HG02642 (cell line): ENCODE measurements at regions not wholly inside any gene's neighbourhood (a gene's known extent, or its start where the extent isn't known, plus 50 kb on each side); places are given as distances from the start of the nearest gene placed in this dataset.

Source experiments
- ATAC-seq: cut with Tn5 transposase; IDR thresholded peaks from one replicate; pipeline ENCODE4 v1.9.1; 2021; ENCODE audit warnings: mild to moderate bottlenecking; ENCODE audit not compliant: unreplicated experiment, poor library complexity

DNA sequence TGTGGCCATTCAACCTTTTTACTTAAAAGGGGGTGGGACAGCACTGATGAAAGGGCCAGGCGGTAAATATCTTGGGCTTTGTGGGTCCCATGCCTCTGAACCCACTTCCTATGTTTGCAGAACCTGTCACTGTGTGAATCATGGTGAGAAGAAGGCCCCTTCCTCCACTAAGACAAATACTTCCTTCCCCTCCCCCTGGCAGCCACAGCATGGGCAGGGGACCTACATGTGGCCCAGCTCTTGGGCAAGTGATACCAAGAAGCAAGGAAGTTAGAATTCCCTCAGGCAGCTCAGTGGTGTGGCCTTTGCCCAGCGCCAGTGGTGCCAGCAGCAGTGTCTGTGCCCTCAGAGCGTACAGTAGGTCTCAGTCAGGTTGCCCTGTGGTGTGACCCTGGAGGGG, 168.6 kb downstream of the TRIM33 start:
- no peak for ATAC-seq

DNA sequence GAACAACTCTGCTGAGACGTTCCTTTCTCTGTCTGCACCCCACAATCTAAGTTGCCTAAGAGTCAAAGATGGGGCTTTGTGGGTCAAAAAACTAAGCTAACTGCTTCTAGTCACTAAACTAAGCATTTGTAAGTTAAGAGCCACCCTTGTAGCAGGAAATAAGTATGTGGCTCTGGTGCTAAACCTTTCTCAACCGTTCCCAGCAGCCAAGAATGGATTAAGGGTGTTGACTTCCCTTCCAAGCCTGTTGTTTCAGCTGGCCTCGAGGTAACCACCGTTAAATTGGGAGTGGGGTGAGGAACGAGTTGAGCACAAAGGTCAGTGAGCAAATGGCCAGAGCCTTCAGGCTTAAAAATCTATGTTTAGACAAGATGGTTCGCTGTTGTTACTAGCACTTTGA, 169.1 kb downstream of the TRIM33 start:
- no peak for ATAC-seq

DNA sequence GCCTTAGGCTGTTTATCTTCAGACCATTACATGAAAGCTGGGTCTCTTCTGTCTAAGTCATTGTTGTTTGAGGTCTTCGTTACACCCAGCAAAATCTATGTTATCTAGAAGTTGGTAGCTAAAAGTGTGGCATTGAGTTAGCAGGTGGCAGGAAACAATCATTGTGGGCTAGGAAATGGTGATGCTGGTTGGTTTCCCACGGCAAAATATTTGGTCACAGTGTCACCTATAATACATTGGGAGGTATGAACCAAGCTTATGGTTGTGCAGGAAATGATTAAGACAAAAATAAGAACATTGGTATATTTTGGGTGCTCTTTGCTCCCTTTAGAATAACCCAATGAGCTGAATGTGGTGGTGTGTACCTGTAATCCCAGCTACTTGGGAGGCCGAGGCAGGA, 169.7 kb downstream of the TRIM33 start:
- ATAC-seq = no peak

DNA sequence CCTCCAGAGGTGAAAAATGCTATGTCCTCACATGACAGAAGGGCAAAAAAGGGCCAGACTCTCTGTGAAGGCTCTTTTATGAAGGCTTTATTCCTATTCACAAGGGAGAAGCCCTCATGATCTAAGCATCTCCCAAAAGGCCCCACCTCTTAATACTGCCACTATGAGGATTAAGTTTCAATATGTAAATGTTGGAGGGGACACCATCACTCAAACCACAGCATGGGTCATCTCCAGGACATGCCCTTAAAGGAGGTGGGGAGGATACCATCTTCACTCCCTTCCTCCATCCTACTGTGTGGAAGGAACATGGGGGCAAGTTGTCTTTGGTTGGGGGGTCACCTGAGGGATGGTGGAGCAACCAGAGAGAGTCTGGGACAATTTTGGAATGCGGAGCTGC, 170.1 kb downstream of the TRIM33 start:
- ATAC-seq = no peak

DNA sequence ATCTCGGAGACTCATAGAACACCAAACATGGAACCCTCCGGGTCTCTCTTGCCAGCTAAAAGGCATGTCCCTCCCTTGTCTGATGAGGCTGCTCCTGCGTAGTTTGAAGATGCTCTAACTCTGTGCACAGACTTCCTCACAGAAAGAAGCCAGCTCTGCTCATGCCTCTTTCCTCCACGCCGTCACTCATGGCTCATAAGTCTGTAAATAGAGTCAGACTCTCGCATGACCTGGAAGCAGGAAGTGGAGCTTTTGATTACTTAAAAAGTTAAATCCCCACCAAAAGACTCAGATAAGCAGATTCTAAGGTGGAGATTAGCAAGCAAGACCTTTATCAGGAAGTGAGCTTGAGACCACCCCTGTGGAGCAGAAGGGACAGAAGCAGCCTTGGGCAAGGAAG, 171.6 kb downstream of the TRIM33 start:
- no peak for ATAC-seq

DNA sequence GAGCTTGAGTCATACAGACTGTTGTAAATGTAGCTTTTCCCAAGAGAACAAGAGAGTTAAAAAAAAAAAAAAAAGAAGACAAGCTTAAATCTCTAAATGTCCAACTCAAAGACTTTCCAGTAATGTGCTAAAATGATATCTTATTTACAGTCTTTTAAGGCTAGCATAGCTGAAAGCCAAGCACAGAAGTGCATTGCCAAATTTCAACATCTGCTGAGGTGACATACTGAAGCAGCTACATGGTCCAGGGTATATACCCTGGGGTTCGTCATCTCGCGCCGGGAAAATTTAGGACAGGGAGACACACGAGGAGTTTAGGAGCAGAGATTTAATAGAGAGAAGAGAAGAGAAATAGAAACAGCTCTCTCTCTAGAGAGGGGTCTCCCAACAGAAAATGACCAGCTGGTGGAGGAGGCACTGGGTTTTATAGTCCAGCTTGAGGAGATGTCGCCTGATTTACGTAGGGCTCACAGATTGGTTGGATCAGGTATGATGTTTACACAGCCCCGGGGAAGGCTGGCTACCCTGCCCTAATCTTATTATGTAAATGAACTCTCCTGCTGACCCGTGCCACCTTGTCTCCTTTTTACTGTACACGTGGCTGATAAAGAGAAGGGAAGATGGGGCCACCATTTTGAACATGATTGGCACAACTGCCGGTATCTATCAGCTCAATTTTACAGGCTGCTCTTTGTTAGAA, 172.7 kb downstream of the TRIM33 start:
- ATAC-seq = no peak

DNA sequence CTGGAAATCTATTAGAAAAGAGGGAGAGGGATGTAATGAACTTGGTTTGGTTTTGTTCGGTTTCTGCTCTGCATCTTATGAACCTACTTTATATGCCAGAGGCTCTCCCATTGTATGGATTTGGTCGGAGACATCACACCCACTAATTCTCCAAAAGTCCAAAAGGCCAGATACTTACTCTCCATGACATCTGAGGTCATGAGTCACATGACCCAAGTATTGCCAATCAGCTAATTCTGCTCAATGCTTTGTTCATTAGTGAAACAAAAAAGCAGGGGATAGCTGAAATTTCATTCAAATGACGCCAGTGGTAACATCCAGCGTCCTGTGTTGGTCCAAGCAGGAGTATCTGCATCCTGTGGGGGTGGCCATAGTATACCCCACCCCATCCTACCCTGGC, 173.6 kb downstream of the TRIM33 start:
- no peak for ATAC-seq

DNA sequence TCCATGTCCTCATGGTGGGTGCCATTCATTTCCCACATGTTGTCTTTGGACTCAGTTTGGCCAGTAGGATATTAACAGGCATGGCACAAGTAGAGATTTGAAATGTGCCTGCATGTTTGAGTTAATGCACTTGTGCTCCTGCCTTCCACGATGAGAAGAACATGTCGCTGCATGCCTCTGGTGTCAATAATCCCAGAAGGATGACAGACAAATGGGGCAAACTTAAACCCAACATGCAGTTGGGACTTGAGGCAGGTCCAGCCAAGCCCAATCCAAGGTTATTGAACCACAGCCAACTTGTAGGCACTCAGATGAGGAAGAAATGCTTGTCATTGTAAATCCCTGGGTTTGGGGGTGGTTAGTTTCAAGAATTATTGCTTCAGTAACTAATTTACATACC, 174.6 kb downstream of the TRIM33 start:
- ATAC-seq = no peak

DNA sequence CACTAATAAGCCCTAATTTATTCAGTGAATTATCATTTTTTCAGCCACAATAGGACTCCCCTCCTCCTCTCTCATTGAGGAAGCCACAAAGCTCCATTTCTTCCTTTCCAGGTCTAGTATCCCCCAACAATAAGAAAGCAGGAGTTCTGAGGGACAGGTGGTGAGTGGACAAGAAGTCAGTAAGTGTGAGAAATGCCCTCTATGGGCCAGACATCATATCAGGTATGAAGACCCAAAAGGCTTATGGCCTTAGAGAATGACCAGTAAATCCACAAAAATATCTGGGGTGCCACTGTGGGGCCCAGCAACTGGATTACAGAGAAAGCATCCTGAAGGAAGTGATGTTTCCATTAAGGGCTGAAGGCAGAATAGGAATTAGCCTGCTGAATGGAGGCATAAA, 175.7 kb downstream of the TRIM33 start:
- no peak for ATAC-seq

DNA sequence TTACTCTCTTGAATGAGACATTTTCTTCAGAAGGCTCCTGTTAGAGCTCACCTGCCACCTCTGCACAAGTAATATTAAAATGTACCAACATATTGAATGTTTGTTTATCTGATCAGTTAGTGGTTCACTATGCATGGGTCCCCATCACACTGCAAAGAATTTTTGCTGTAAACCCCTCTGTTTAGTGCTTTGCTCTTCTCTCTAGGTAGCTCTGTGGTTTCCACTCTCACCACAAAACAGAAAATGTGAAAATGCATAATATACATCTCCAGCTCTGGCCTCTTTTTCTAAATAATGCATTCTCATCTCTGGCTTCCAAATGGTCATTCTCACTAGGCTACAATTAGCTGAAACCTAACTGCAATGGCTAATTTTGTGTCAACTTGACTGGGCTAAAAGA, 176.7 kb downstream of the TRIM33 start:
- no peak for ATAC-seq

DNA sequence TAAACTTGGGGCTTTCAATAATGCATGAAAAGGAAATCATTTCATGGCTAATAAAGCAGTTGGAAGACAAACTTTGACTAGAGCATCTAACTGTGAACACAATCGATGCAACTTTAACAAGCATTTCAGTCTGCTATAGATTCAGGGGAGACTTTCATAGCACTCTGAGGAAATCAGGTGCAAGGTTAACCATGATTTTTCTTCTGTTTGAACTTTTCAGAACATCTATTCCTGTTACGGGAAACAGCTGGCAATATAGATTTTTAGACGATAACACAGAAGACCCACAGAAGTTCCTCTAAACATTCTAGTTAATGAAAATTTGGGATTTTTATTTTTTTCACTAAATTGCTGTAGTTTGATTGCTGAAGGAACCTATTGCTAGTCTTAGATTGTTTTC, 177.3 kb downstream of the TRIM33 start:
- ATAC-seq = no peak

DNA sequence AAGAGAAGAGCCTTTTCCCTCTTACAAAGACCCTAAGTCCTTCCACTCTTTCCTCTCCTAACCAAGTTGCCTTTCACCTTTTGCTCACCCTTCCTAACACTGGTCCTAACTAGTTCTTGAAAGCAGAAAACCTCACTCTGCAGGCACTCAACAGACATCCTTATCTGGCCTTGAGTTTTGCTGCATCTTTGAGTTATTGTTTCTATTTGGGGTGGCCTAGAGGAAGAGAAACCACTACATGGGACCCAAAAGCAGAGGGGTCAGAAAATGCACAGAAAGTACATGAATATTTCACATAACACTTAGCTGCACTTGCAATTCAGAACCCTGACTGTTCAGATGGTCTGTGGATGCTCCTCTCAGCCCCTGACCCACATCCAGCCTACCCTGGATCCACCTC, 178.3 kb upstream of the SYT6 start:
- ATAC-seq = no peak

DNA sequence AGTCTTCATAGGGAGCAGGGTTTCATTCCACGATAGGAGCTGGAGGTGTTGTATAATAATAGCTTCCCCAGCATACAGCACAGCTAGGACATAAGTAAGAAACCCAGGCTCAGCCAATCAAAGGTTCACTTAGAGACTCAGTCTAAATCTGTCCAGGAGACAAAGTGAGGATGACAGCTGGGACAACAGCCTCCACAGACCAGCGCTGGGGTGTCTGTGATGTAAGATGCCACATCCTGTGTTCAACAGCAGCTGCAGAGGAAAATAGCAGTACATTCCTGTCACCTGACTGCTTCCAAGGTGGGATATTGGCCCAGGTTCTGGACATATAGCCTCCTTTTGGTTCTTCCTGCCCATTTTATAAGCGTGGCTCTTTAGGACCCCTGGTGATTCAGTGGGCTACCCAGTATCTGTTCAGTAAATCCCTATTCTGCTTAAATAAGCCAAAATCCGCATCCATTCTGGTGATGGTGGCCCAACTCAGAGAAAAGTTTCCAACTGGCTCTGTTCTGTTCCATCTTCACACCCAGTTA, 176.8 kb upstream of the SYT6 start:
- ATAC-seq = no peak

DNA sequence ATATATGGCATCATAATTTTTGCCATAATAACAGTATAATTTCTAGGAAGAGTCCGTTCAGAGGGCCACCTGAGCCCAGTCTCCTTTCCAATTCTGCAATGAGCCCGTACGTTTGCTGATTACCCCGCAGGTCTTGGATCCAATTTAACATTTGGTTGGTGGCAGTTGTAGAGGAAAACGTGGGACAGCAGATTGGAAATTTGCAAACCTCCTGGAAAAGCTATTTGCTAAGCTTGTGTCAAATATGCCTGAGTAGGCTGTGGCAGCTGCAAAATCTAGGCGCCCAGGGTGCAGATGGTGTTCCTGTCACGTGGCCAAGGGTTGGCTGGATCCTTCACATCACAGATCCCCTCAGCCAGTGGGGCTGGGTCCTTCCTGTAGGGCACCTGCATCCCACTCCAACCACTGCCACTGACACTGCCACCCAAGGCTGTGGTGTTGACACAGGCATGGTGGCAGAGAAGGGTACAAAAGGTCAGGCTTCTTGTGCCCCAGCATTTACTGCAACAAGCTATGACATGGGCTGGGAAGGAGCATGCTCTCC, 174.8 kb upstream of the SYT6 start:
- ATAC-seq = no peak

DNA sequence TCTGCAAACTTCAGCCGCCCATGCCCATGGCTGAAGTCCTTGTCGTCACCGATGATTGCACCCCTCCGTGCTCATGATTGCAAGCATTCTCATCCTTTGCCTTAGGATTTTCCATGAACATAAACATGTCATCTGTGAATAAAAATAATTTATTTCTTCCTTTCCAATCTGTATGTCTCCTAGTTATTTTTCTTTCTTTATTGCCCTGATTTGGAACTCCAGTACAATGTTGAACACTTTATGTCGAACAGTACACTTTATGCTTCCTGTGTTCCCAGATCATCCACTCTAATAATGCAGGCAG, 170.9 kb upstream of the SYT6 start:
- ATAC-seq = no peak

DNA sequence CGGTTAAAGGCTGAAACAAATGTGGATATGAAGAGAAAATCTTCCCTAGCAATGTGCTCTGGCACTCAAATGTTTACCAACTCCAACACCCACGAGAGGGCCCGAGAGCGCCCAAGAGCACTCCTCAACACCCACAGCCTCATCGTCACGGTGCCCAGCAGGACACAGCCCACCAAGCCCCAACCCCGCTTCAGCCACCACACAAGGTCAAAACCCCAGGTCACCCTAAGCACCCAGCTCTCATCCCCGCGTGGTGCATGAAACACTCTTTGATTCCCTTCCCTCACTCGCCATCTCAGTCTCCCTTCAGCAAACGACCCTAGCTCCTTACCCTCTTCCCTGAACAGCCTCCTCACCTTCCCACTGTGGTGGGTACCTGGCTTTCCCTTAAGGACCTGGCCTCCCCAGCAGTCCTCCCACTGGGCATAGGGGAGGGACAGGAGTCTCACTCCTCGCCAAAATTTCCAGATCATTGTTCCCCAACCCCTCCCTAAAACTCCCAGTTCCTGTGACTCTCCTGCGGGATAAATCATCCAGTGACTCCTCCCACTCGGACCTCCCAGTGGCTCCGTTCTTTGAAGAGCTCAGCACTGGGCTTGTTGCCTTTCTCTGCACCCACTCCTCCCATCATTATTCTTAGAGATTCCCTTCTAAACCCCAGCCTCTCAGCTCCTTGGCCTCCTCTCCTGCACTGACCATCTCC, 170.4 kb upstream of the SYT6 start:
- no peak for ATAC-seq

DNA sequence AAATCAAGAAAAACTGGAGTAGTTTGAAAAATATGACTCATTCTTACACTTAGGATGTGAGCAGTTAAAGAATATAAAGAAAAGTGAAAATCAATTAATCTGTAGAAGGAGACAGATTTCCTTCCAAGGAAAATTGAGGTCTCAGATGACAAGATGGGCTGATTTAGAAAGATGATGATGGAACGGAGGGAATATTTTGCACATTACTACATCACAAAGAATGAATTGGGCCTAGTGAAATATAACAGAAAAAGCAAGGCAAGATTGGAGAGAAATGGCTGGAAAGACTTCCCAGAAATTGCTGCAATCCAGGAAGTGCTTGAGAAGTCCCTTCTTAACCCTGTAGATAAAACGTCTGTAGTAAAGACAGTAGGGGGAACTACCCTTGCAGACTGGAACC, 169.1 kb upstream of the SYT6 start:
- ATAC-seq = no peak

DNA sequence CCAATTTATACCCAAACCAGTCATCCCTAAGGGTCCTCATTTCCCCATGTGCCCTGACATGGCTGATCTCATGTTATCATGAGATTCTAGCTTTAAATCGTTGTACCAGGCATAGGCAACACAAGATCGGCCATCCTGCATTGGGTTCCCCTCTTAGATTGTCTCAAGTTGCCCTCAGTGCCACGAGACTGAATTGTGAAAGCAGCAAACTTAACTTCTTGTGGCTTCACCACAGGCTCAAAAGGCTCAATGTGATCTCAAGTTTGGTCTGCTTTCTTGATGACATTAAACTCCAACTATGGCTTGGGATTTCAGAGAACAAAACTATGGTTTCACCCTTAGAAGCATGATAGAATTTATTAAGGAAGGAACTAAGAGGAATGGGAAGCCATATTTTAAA, 168.5 kb upstream of the SYT6 start:
- ATAC-seq = no peak

DNA sequence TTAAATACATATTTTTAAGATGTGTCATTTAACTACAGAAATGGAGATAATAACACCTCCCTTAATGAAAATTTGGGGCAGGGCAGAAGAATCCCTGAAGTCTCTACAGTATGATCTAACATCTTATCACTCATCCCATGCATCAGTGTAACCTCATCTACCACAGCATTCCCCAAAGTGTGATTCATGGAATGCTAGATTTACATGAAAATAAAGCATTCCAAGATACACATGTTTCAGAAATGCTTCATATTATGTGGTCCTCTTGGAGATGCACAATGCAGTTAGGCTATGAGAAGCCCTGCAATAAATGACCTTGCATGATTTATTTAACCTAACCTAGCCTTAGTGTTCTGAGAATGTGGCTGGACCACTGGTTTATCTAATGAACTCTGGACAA, 166.9 kb upstream of the SYT6 start:
- ATAC-seq = no peak

DNA sequence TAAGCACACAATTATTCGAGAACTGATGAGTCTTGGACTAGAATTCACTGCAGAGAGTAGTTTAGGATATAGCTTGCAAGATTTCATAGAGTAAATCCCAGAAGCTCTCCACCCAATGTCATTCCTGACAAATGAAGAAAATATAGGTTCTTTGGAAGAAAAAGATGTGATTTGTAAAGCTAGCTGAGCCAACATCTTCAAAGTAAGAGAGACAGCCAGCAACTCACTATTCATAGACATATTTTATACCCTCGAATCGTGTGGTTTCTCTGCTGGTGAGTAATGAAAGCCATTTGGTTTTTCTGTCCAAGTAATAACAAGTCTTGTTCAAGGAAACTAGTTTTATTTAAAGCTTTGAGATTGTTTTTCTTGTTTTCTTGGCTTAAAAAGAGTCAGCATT, 165.7 kb upstream of the SYT6 start:
- ATAC-seq = no peak

DNA sequence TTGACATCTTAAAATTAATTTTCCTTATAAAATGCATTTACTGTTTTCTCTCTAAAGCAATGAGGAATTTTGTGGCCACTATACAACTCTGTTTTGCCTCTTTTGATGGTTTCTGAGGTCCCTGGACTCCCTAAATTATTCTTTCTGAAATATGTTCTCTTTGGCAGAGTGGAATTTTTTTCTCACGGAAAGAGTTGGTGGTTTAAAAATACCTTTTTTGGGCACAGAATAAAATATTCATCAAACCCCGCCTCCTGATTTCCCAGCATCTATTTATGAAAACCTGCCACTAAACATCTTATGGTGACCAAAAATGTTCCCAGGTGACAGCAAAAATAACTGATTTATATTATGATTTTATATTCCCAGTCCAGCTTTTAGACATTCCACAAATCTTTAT, 165.3 kb upstream of the SYT6 start:
- no peak for ATAC-seq

DNA sequence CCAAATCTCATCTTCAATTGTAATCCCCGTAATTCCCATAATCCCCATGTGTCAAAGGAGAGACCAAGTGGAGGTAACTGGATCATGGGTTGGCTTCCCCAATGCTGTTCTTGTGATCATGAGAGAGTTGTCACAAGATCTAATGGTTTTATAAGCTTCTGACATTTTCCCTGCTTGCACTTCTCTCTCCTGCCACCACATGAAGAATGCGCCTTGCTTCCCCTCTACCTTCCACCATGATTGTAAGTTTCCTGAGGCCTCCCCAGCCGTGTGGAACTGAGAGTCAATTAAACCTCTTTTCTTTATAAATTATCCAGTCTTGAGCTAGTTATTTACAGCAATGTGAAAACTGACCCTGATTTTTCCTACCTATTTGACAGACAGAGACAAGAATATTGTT, 162.5 kb upstream of the SYT6 start:
- ATAC-seq = no peak
